ENCODE measurements at regions not wholly inside any gene's neighbourhood (a gene's known extent, or its start where the extent isn't known, plus 50 kb on each side); places are given as distances from the start of the nearest gene placed in this dataset.

GRCh38 chr2:8578335-8579244 is 103.3 kb upstream of the ID2 start:
- DNase-seq (ENCODE audit: low read depth, low spot score) = no peak

- DNase-seq (ENCODE audit: low read depth, low spot score) = no peak
Observed at GRCh38 chr2:8579485-8580085, 102.3 kb upstream of the ID2 start.

GRCh38 chr2:8580316-8581233 is 101.3 kb upstream of the ID2 start:
- no peak for DNase-seq (ENCODE audit: low read depth, low spot score)

- DNase-seq (ENCODE audit: low read depth, low spot score) = no peak
Observed at GRCh38 chr2:8581234-8581561, 100.7 kb upstream of the ID2 start.

- no peak for DNase-seq (ENCODE audit: low read depth, low spot score)
Observed at GRCh38 chr2:8581601-8582041, 100.2 kb upstream of the ID2 start.

- no peak for DNase-seq (ENCODE audit: low read depth, low spot score)
Observed at GRCh38 chr2:8582191-8582590, 99.7 kb upstream of the ID2 start.

- DNase-seq (ENCODE audit: low read depth, low spot score) = no peak
Observed at GRCh38 chr2:8582651-8583399, 99.0 kb upstream of the ID2 start.

GRCh38 chr2:8583400-8584173 is 98.3 kb upstream of the ID2 start:
- peak; percentile 70 for DNase-seq (ENCODE audit: low read depth, low spot score)

GRCh38 chr2:8584174-8585066 is 97.4 kb upstream of the ID2 start:
- no peak for DNase-seq (ENCODE audit: low read depth, low spot score)

GRCh38 chr2:8586457-8587051 is 95.3 kb upstream of the ID2 start:
- DNase-seq (ENCODE audit: low read depth, low spot score) = no peak

- no peak for DNase-seq (ENCODE audit: low read depth, low spot score)
Observed at GRCh38 chr2:8587251-8587791, 94.5 kb upstream of the ID2 start.

- no peak for DNase-seq (ENCODE audit: low read depth, low spot score)
Observed at GRCh38 chr2:8587920-8588830, 93.7 kb upstream of the ID2 start.

GRCh38 chr2:8588831-8589191 is 93.0 kb upstream of the ID2 start:
- DNase-seq (ENCODE audit: low read depth, low spot score) = no peak

GRCh38 chr2:8589721-8590120 is 92.1 kb upstream of the ID2 start:
- DNase-seq (ENCODE audit: low read depth, low spot score) = no peak

GRCh38 chr2:8590938-8591337 is 90.9 kb upstream of the ID2 start:
- DNase-seq (ENCODE audit: low read depth, low spot score) = no peak

- no peak for DNase-seq (ENCODE audit: low read depth, low spot score)
Observed at GRCh38 chr2:8592736-8593135, 89.1 kb upstream of the ID2 start.

- no peak for DNase-seq (ENCODE audit: low read depth, low spot score)
Observed at GRCh38 chr2:8593243-8593642, 88.6 kb upstream of the ID2 start.

All from activated naive CD8-positive, alpha-beta T cell treated with anti-CD3 and anti-CD28 coated beads, Interleukin-2, amount 50 U/mL, for 16 hours (primary cell).